GM12878 (cell line): ENCODE measurements at regions not wholly inside any gene's neighbourhood (a gene's known extent, or its start where the extent isn't known, plus 50 kb on each side); places are given as distances from the start of the nearest gene placed in this dataset.

Experiments
- ATAC-seq: fragments of 200-7000 bp; cut with Tn5 transposase; 3 replicates; pipeline ENCODE4 v1.9.1; 2020; ENCODE audit warnings: mild to moderate bottlenecking, moderate library complexity
- BruUV-seq: library from RNA; stranded (reverse); fragments of 400-500 nt; replicated peaks from 2 replicates; lab custom pipeline; 2021; lab: Mats Ljungman, UMichigan
- CTCF ChIA-PET: fragments of 300-600 bp; sonication (Branson Sonifier 250); formaldehyde crosslinking; extraction: SDS; loops from one replicate; lab custom pipeline; 2021; ENCODE audit warnings: inconsistent platforms; lab: Yijun Ruan, JAX
- POLR2A ChIA-PET: fragments of 350-600 bp; formaldehyde crosslinking; extraction: SDS; loops from one replicate; lab custom pipeline; 2021; ENCODE audit warnings: inconsistent platforms; lab: Charles Lee
- RAD21 ChIA-PET: fragments of 300-600 bp; sonication (Branson Sonifier 250); formaldehyde crosslinking; loops from one replicate; lab custom pipeline; 2023; ENCODE audit warnings: antibody characterized with exemption; ENCODE audit not compliant: unreplicated experiment; lab: Charles Lee
- SMC1A ChIA-PET: fragments of 300-600 bp; sonication (Branson Sonifier 250); formaldehyde crosslinking; loops from one replicate; lab custom pipeline; 2023; ENCODE audit not compliant: unreplicated experiment, uncharacterized antibody; lab: Charles Lee
- DNase-seq: peaks from one replicate; pipeline ENCODE4 v3.0.0-alpha.2; 2011; ENCODE audit warnings: low read depth, low spot score
- FAIRE-seq: peaks from 3 replicates; lab custom pipeline; 2011; peaks lifted over from hg19 to GRCh38; lab: Jason Lieb, UNC
- H2AFZ ChIP-seq: 2 replicates; pipeline ENCODE4 v1.6.0; 2011; ENCODE audit warnings: low read depth, low read length, control low read depth; ENCODE audit not compliant: control insufficient read depth
- H3K27ac ChIP-seq: 2 replicates; pipeline ENCODE4 v1.5.1; 2011; ENCODE audit warnings: control low read depth; ENCODE audit not compliant: control insufficient read depth, insufficient read depth
- H3K27me3 ChIP-seq, 2 experiments: replicated peaks in 1 of 2; 2 replicates each; pipeline versions ENCODE4 v1.6.0 to v1.6.1; 2011; ENCODE audit warnings: low read length in 1 of 2; ENCODE audit not compliant: control insufficient read depth in 2 of 2, insufficient read depth in 2 of 2
- H3K36me3 ChIP-seq, 2 experiments: 2 replicates each; pipeline ENCODE4 v1.5.1; 2011; ENCODE audit warnings: low read length in 1 of 2; ENCODE audit not compliant: control insufficient read depth in 2 of 2, insufficient read depth in 2 of 2
- H3K4me1 ChIP-seq: 2 replicates; pipeline ENCODE4 v1.6.1; 2011; ENCODE audit warnings: mild to moderate bottlenecking, low read length, moderate library complexity, mixed read lengths; ENCODE audit not compliant: control insufficient read depth, insufficient read depth
- H3K4me2 ChIP-seq: 2 replicates; pipeline ENCODE4 v1.6.0; 2011; ENCODE audit warnings: control low read depth; ENCODE audit not compliant: control insufficient read depth, insufficient read depth
- H3K4me3 ChIP-seq: fragments of 200-600 bp; sonication (generic); 2 replicates; pipeline ENCODE4 v1.5.1; 2016
- H3K79me2 ChIP-seq: 2 replicates; pipeline ENCODE4 v1.6.0; 2011; ENCODE audit warnings: low read length; ENCODE audit not compliant: control insufficient read depth, insufficient read depth
- H3K9ac ChIP-seq: 2 replicates; pipeline ENCODE4 v1.8.0; 2011; ENCODE audit warnings: low read length, control low read depth, mixed read lengths; ENCODE audit not compliant: control insufficient read depth, insufficient read depth
- H3K9me3 ChIP-seq: replicated peaks from 3 replicates; pipeline ENCODE4 v1.5.1; 2011; ENCODE audit warnings: mild to moderate bottlenecking, low read length; ENCODE audit not compliant: control insufficient read depth, insufficient read depth
- H4K20me1 ChIP-seq: 2 replicates; pipeline ENCODE4 v1.6.0; 2011; ENCODE audit not compliant: control insufficient read depth, insufficient read depth
- CEBPZ ChIP-seq: fragments of 150-350 bp; IDR thresholded peaks from 2 replicates; pipeline ENCODE4 v1.6.1; 2016; ENCODE audit warnings: low read depth, low read length
- CHD2 ChIP-seq: IDR thresholded peaks from 2 replicates; pipeline ENCODE4 v1.6.1; 2011; ENCODE audit warnings: low read depth, low read length, improper control_type of control experiment, borderline replicate concordance
- HDAC2 ChIP-seq: fragments of 200-600 bp; sonication (generic); IDR thresholded peaks from 2 replicates; pipeline ENCODE4 v1.6.1; 2017
- NR2F1 ChIP-seq: fragments of 450-650 bp; conservative IDR thresholded peaks from 2 replicates; pipeline ENCODE4 v1.6.1; 2017; ENCODE audit warnings: mild to moderate bottlenecking
- PRDM15 ChIP-seq: fragments of 450-650 bp; formaldehyde crosslinking; IDR thresholded peaks from 2 replicates; pipeline ENCODE4 v1.4.0; 2020; ENCODE audit warnings: mild to moderate bottlenecking, moderate library complexity
- WGBS: methylation state at CpG from one replicate; pipeline ENCODE4 v1.1.6; 2016; ENCODE audit warnings: low lambda C conversion rate; ENCODE audit not compliant: insufficient replicate concordance, insufficient coverage; ENCODE audit errors: missing lambda C conversion rate; 5-methylcytosine and 5-hydroxymethylcytosine counted together
- in situ Hi-C: fragments of 300-500 bp; cut with MboI; formaldehyde crosslinking; loops from 9 replicates; pipeline ENCODE4 v1.14.3; 2018; ENCODE audit warnings: mixed read lengths
- intact Hi-C: fragments of 100-400 bp; cut with micrococcal nuclease; formaldehyde crosslinking; loops from one replicate; pipeline ENCODE4 v1.14.2; 2022; ENCODE audit not compliant: unreplicated experiment

- no peaks in the 10 kb centered on the region for H3K36me3 ChIP-seq
- BruUV-seq: no TSS peak
- ChIA-PET SMC1A (interaction anchor here (1.5 kb wide), 1 partner anchor 11 kb away, joined by 3 read pairs; no protein-coding TSS in a partner anchor), RAD21 (no interaction called here)
- in situ Hi-C loops: loop anchor here (25.0 kb wide), 1 partner anchor 708 kb away; no protein-coding TSS in a partner anchor
- DNase-seq: no peak
- H3K9ac ChIP-seq: no peak overlapping the region
- H2AFZ ChIP-seq: no peak overlapping the region
- H3K79me2 ChIP-seq: no peaks in the 10 kb centered on the region
- H3K9me3 ChIP-seq: no peaks in the 10 kb centered on the region
- H3K27ac ChIP-seq: no peak overlapping the region
- 58% methylated on average over 9 of the region's 9 CpGs for WGBS
- H4K20me1 ChIP-seq: no peaks in the 10 kb centered on the region
- H3K4me1 ChIP-seq: no peaks in the 10 kb centered on the region
- TF ChIP-seq PRDM15 (CRISPR knock-in tag) (no peak), NR2F1 (no peak), CHD2 (no peak), CEBPZ (no peak), HDAC2 (no peak)
- TF ChIP-seq, all 136 proteins: peak for 0
- ChIA-PET POLR2A (no interaction called here), CTCF (no interaction called here)
- Histone ChIP-seq H3K4me3 (no peak overlapping the region), H3K27me3 (no peaks in the 10 kb centered on the region; a peak in 1 of 4 replicates), H3K4me2 (no peak overlapping the region)
- no peak for ATAC-seq
- intact Hi-C loops: no loop called here
- no peak for FAIRE-seq
These were observed 67.1 kb downstream of the SERPINA3 start for GRCh38 chr14:94679106-94679810.
